ENCODE measurements at regions not wholly inside any gene's neighbourhood (a gene's known extent, or its start where the extent isn't known, plus 50 kb on each side); places are given as distances from the start of the nearest gene placed in this dataset.

GRCh38 chr17:52244689-52245088, 86.2 kb upstream of the CA10 start:
- dilution Hi-C loops (cut with MboI; ENCODE audit: extremely low pct_ligation_motif_present, low sequenced_read_pairs) (no loop called here), intact Hi-C loops (cut with micrococcal nuclease) (no loop called here)
- POLR2A ChIA-PET: no interaction called here
- Histone ChIP-seq H3K4me3 (replicated peaks in 1 of 3; ENCODE audit: insufficient read depth in 1 of 3, low read depth in 1 of 3, low read length in 3 of 3) (no peak overlapping the region), H3K36me3 (ENCODE audit: control insufficient read depth in 2 of 2, extremely low read depth in 1 of 2, insufficient read depth in 2 of 2, low read length in 2 of 2) (no peaks in the 10 kb centered on the region), H3K27ac (ENCODE audit: insufficient read depth, low read depth, low read length) (no peak overlapping the region), H3K9me3 (replicated peaks; ENCODE audit: control insufficient read depth, insufficient read depth, low read length) (peaks cover 3% of the 10 kb centered on the region), H2AFZ (ENCODE audit: low read depth, low read length) (no peak overlapping the region), H3K79me2 (ENCODE audit: control insufficient read depth, insufficient read depth, low read length) (no peaks in the 10 kb centered on the region), H3K9me1 (replicated peaks; ENCODE audit: control insufficient read depth, extremely low read depth, insufficient read depth, low read length) (no peaks in the 10 kb centered on the region), H3K9ac (replicated peaks; ENCODE audit: extremely low read depth, insufficient read depth, low read length) (no peak overlapping the region), H3K27me3 (ENCODE audit: control insufficient read depth in 2 of 2, insufficient read depth in 2 of 2, low read length in 2 of 2) (no peaks in the 10 kb centered on the region), H4K20me1 (replicated peaks; ENCODE audit: control insufficient read depth, extremely low read depth, insufficient read depth, low read length) (no peaks in the 10 kb centered on the region), H3K4me1 (ENCODE audit: control insufficient read depth, extremely low read depth, insufficient read depth, low read length) (no peaks in the 10 kb centered on the region), H3K4me2 (ENCODE audit: insufficient read depth, low read length) (no peak overlapping the region)
- FAIRE-seq (no peak), DNase-seq (ENCODE audit: low read depth, low spot score) (no peak)
- TF ChIP-seq MYC (IDR thresholded peaks at IDR 0.05; ENCODE audit: low read depth, low read length) (no peak), CTCF (IDR thresholded peaks at IDR 0.05; ENCODE audit: extremely low read depth in 1 of 2, insufficient read depth in 1 of 2, low read depth in 1 of 2, low read length in 2 of 2) (no peak), JUN (IDR thresholded peaks at IDR 0.05; ENCODE audit: borderline replicate concordance, insufficient read depth, insufficient read length, low read depth) (no peak), EZH2 (IDR thresholded peaks at IDR 0.05; ENCODE audit: borderline replicate concordance, low read depth, low read length, severe bottlenecking) (no peak), POLR2AphosphoS5 (IDR thresholded peaks at IDR 0.05; ENCODE audit: insufficient read depth, low read depth, low read length) (no peak), MAX (IDR thresholded peaks at IDR 0.05; ENCODE audit: insufficient read depth, insufficient read length) (no peak), POLR2A (IDR thresholded peaks at IDR 0.05; ENCODE audit: low read depth, low read length) (no peak), GATA2 (IDR thresholded peaks at IDR 0.05; ENCODE audit: insufficient read depth, insufficient read length, low read depth, low read length) (no peak), FOS (IDR thresholded peaks at IDR 0.05; ENCODE audit: borderline replicate concordance, insufficient read depth, low read length) (no peak)
- no TSS peak for BruUV-seq (replicated peaks)
- CTCF ChIA-PET: no interaction called here
